ENCODE measurements at regions not wholly inside any gene's neighbourhood (a gene's known extent, or its start where the extent isn't known, plus 50 kb on each side); places are given as distances from the start of the nearest gene placed in this dataset.

DNA sequence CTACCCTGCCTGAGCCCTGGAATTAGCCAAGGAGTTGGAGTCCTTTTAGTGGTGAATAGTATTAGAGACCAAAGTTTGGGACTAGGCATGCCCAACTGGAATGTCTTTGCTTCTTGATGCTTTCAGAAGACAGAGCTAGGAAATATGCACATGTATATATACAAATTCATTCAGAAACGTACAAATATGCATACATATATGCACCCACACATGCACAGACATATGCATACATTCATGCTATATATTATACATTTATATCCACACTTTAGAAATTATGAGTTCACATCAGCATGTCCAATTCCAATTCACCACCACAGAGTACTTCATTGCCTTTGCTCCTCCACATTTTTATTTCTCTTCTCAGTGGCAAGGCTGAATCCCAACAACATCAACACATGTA is 398.3 kb upstream of the MPDZ start:
- H3K27me3 ChIP-seq (ENCODE audit: control insufficient read depth, insufficient read depth, low read length): no peaks in the 10 kb centered on the region
- DNase-seq (ENCODE audit: low read depth): no peak
- H3K4me3 ChIP-seq (ENCODE audit: low read depth, low read length): no peak overlapping the region
- TF ChIP-seq, protein P1, sequence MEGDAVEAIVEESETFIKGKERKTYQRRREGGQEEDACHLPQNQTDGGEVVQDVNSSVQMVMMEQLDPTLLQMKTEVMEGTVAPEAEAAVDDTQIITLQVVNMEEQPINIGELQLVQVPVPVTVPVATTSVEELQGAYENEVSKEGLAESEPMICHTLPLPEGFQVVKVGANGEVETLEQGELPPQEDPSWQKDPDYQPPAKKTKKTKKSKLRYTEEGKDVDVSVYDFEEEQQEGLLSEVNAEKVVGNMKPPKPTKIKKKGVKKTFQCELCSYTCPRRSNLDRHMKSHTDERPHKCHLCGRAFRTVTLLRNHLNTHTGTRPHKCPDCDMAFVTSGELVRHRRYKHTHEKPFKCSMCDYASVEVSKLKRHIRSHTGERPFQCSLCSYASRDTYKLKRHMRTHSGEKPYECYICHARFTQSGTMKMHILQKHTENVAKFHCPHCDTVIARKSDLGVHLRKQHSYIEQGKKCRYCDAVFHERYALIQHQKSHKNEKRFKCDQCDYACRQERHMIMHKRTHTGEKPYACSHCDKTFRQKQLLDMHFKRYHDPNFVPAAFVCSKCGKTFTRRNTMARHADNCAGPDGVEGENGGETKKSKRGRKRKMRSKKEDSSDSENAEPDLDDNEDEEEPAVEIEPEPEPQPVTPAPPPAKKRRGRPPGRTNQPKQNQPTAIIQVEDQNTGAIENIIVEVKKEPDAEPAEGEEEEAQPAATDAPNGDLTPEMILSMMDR (IDR thresholded peaks at IDR 0.05; ENCODE audit: insufficient read depth, low read length, poor library complexity, severe bottlenecking): no peak
- H3K36me3 ChIP-seq (ENCODE audit: control insufficient read depth, insufficient read depth, low read length): no peaks in the 10 kb centered on the region

DNA sequence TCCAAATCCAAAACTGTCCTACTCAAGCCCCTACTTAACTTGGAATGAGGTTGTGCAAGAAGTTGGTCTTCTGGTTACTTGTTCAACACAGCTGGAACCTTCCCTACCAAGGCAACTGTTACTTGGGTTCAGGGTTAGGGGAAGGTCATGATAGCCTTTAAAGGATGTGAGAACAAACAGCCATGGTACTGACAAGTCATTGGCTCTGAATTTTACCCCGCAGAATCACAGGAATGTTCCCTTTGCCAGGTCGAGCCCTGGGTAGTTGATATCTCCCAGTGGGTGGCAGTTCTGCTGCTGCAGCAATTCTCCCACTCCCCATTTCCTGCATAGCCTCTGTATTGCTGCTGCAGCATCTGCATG is 396.1 kb upstream of the MPDZ start:
- no peak for DNase-seq (ENCODE audit: low read depth)
- Histone ChIP-seq H3K4me3 (ENCODE audit: low read depth, low read length) (no peak overlapping the region), H3K27me3 (ENCODE audit: control insufficient read depth, insufficient read depth, low read length) (no peaks in the 10 kb centered on the region), H3K36me3 (ENCODE audit: control insufficient read depth, insufficient read depth, low read length) (no peaks in the 10 kb centered on the region)
- TF ChIP-seq, protein P1 (IDR thresholded peaks at IDR 0.05; ENCODE audit: insufficient read depth, low read length, poor library complexity, severe bottlenecking): no peak

DNA sequence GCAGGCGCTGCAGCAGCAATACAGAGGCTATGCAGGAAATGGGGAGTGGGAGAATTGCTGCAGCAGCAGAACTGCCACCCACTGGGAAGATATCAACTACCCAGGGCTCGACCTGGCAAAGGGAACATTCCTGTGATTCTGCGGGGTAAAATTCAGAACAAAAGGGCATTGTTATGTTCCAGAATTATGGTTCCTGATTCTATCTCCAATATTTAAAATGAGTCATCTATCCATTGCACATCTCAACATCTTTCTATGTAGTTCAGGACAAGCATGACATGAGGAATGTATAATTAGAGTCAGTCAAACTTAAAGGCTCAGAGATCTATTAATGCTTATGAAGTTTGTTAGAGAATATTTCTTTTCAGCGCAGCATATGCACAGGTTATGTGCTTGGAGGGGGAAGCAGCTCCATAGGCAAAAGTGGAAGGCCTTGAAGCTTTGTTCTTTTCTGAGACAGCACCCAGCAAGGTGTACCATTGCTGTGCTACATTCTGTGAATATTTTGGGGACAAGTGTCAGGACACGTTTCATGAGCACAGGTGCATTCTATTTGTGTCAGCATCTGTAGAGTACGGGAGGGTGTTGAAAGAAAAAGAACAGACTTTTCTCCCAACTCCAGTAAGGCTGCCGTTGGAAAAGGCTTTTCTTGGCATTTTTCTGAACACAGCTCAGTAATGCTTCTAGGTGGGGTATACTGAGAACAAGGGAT is 395.6 kb upstream of the MPDZ start:
- no peak for DNase-seq (ENCODE audit: low read depth)
- H3K27me3 ChIP-seq (ENCODE audit: control insufficient read depth, insufficient read depth, low read length): no peaks in the 10 kb centered on the region
- TF ChIP-seq, protein P1 (IDR thresholded peaks at IDR 0.05; ENCODE audit: insufficient read depth, low read length, poor library complexity, severe bottlenecking): no peak
- no peak overlapping the region for H3K4me3 ChIP-seq (ENCODE audit: low read depth, low read length)
- no peaks in the 10 kb centered on the region for H3K36me3 ChIP-seq (ENCODE audit: control insufficient read depth, insufficient read depth, low read length)

DNA sequence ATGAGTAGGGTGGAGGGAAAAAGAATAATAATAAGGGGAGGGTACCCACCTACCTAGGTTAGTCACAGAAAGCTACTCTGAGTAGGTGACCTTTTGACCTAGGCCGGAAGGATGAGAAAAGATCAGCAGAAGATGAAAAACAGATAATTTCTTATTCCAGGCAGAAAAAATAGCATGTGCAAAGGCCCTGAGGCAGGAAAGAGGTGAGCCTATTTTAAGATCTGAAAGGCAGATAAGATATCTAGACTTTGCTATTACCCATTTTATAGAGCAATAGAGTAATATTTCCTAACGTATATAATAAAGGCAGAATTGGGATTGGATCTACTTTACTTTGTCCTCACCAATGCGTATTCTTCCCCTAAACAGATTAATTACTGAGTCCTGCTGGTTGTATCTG is 393.9 kb upstream of the MPDZ start:
- Histone ChIP-seq H3K4me3 (ENCODE audit: low read depth, low read length) (no peak overlapping the region), H3K36me3 (ENCODE audit: control insufficient read depth, insufficient read depth, low read length) (no peaks in the 10 kb centered on the region), H3K27me3 (ENCODE audit: control insufficient read depth, insufficient read depth, low read length) (no peaks in the 10 kb centered on the region)
- TF ChIP-seq, protein P1 (IDR thresholded peaks at IDR 0.05; ENCODE audit: insufficient read depth, low read length, poor library complexity, severe bottlenecking): no peak
- no peak for DNase-seq (ENCODE audit: low read depth)

DNA sequence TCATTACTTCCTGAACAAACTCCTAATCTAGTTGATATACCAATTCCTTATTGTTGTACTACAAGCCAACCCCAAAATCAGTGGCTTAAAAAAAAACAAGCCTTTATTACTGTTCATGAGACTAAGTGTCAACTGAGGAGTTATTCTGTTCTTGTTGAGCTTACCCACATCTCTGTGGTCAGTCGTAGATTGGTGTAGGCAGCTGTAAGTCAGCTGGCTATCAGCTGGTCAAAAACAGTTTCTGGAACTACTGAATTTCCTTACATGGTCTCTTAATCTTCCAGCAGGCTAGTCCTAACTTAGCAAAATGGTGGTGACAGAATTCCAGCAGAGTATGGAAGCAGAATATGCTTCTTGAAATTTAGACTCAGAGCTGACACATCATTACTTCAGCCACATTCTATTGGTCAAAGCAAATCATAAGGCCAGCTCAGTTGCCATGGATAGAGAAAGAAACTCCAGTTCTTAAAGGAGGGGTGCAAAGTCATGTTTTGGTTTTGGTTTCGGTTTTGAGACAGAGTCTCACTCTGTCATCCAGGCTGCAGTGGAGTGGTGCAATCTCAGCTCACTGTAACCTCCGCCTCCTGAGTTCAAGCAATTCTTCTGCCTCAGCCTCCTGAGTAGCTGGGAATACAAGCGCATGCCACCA is 386.1 kb upstream of the MPDZ start:
- Histone ChIP-seq H3K4me3 (ENCODE audit: low read depth, low read length) (no peak overlapping the region), H3K27me3 (ENCODE audit: control insufficient read depth, insufficient read depth, low read length) (no peaks in the 10 kb centered on the region), H3K36me3 (ENCODE audit: control insufficient read depth, insufficient read depth, low read length) (no peaks in the 10 kb centered on the region)
- TF ChIP-seq, protein P1 (IDR thresholded peaks at IDR 0.05; ENCODE audit: insufficient read depth, low read length, poor library complexity, severe bottlenecking): no peak
- DNase-seq (ENCODE audit: low read depth): no peak

DNA sequence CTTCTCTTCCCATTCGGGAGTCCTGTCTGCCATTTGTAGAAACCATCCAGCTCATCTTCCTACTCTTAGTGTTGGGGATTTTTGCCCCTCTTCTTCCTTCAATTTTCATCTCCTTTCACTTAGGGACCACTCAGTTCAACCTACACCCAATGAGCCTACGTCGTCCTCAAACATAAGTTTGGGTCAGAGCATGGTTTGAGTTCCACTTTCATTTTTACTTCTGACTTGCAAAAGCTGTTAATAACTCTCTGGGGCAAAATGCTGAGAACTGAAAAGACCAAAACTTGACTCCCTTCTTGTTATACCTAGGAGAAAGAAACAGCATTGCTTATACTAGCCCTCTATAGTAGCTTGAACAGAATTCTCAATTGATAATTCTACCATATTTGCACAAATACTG is 381.5 kb upstream of the MPDZ start:
- DNase-seq (ENCODE audit: low read depth): no peak
- Histone ChIP-seq H3K27me3 (ENCODE audit: control insufficient read depth, insufficient read depth, low read length) (no peaks in the 10 kb centered on the region), H3K4me3 (ENCODE audit: low read depth, low read length) (no peak overlapping the region), H3K36me3 (ENCODE audit: control insufficient read depth, insufficient read depth, low read length) (no peaks in the 10 kb centered on the region)
- TF ChIP-seq, protein P1 (IDR thresholded peaks at IDR 0.05; ENCODE audit: insufficient read depth, low read length, poor library complexity, severe bottlenecking): no peak

Measured in kidney epithelial cell (primary cell).